Bone marrow (tissue), 2 donors: ENCODE measurements at regions not wholly inside any gene's neighbourhood (a gene's known extent, or its start where the extent isn't known, plus 50 kb on each side); places are given as distances from the start of the nearest gene placed in this dataset.

Experiments used
- DNase-seq, 2 donors: peaks; one replicate each; lab custom pipeline; 2025; lab: John Stamatoyannopoulos, UW

DNA sequence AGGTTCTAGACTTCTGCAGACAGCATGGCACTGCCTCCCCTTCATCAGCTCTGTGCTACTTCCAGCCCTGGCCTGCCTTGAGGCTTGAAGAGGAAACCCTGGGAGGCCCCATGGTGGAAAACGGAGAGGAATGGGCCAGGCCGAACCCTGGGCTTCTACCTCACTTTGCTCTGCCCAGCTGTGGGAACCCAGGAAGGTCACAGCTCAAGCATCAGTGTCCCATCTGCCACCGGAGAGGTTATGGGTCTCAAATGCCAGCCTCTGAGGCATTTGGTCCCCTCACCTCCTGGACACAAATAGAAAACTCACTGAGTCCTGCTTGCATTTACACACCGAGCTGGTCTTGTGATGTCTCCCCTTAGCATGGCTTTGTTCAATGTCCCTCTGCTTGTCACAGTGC, 80.1 kb upstream of the ALDH1B1 start:
- no peak for DNase-seq

GRCh38 chr9:38311382-38312270, 80.9 kb upstream of the ALDH1B1 start:
- no peak for DNase-seq

DNA sequence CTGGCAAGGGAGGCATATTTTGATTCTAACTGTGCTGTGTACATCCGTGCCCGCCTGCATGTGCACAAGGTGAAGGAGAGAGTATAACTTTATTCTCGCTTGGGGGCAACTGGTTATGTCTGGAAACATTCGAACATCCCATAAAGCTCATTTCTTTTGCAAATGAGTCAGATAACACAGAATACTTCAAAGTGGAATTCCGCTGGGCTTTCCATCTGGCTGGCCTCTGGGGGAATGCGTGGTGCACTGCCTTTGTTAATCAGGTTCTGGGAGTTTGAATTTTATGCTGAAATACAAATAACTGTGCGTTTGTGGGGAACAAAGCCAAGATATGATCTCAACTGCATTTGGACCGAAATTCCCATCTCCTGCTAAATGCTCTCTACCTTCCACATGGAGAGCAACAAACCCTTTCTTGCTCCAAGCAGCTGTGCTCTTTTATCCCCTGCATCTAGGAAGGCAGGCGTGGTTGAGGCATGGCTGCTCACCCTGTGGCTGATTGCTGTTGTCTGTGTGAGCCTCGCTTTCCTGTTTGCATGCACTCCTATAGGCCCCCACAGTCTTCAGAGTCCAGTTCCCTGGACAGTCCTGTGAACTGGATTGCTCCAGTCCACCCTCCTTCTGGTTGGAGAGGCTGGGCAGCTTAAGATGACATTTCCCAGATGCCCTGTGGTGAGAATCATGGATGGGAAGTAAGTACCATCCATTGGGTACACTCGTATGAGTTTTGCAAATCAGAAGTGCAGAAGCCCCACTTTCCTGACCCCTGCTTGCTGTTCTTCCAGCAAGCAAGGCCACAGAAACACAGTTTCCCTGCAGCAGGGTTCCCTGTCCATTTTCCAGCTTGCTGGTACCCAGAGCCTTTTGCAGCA, 82.9 kb upstream of the ALDH1B1 start:
- no peak for DNase-seq

GRCh38 chr9:38308136-38308535, 84.4 kb upstream of the ALDH1B1 start:
- no peak for DNase-seq

DNA sequence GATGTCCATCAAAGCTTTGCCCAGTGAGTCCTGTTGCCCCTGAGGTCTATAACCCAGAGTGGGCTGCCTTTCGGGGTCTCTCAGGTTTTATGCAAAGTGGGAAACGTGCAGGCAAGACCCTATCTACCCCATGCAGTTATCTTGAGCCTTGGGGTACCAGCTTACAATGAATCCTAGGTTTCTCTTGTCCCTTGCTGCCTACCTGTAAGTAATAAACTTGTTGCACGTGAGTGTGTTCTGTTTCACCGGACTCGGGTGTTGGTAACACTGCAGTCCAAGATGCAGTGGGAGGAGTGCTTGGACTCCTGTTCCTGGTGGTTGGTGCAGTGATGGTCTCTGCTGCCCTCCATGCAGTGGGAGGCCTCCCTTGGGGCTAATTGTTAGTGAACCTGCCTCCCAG, 85.6 kb upstream of the ALDH1B1 start:
- no peak for DNase-seq

- DNase-seq, result no peak
Measured at GRCh38 chr9:38305582-38305981, 86.9 kb upstream of the ALDH1B1 start.

GRCh38 chr9:38301376-38302106, 91.0 kb upstream of the ALDH1B1 start:
- no peak for DNase-seq

DNA sequence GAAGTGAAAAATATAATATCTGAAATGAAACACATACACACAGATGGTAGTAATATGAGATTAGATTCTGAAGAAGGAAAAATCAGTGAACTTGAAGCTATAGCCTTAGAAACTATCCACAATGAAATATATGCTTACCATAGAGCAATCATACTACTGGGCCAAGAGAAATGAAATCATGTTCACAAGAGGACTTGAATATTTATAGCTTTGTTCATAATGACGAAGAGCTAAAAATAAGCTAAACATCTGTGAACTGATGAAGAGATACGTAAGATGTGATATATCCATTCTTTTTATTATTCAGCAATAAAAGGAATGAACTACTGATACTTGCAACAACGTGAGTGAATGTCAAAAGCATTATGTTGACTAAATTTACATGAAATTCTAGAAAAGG, 92.6 kb upstream of the ALDH1B1 start:
- DNase-seq, result no peak

DNA sequence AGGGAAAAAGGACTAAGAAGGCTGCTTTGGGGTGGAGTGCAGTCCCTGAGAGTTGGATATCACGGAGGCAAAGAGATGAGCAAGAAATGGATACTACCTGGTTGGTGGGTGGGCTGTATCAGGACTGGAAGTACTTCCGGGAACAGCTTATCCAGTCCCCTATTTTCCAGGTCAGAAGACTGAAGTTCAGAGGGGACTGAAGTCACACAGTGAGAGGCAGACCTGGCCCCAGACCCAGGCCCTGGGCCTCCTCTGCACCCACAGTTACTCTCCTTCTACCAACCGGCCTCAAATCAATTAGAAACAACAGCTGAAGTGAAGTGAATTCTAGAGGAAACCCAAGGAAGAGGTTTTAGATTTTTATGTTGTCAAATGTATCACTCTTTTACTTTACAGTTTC, 93.6 kb upstream of the ALDH1B1 start:
- DNase-seq, result no peak

GRCh38 chr9:38298503-38298902, 94.0 kb upstream of the ALDH1B1 start:
- no peak for DNase-seq

DNA sequence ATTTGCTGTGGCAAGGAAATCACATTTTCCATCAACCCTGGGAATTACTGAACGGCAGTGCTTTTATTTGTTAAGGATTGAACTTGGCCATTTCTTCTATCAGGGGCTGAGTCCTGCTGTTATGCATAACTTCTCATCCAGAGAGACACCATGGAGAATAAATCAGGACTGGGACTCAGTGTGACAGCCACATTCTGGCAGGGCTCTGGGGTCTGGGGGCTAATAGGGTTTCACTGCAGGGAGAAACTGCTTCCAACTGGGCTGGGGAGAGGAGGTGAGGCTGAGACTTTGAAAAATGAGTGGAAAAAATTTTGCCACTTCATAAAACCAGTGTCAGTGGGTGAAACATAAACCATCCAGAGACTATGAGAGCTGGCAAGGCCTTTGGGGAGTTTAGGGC, 95.7 kb upstream of the ALDH1B1 start:
- DNase-seq, result no peak

GRCh38 chr9:38295764-38296163, 96.7 kb upstream of the ALDH1B1 start:
- no peak for DNase-seq

GRCh38 chr9:38294220-38294960, 98.1 kb upstream of the ALDH1B1 start:
- no peak for DNase-seq

DNA sequence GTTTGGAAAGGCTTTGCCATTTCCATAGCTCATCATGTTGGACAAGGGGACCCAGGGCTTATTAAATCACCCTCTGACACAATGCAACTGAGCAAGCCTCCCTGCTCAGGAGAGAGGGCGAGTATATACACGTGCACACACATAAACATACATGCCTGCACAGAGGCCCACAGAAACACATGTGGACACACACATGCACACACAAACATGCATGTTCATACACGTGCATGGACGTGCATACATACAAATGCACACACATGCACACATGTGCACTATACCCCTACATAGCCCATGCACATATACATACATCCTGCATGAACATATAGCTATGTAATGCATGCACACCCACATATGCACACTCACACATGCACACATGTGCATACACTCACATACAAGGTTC, 99.5 kb upstream of the ALDH1B1 start:
- DNase-seq, result no peak

DNA sequence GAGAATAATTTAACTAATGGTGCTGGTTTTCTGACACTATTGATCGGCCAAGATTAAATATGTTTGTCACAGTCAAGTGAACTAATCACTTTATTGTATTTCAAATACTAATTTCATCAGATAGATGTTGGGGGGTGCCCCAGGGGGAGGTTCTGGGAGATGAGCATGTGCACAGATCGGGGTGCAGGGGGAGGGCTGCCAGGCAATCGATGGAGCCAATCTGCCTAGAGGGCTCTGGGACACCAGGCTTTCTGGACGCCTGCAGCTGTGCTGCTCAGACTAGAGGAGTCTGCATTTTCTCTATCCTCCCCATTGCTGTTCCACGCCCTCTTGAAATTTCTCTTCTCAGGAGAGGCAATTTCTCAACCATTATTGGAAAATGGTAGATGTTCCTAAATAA, 100.0 kb upstream of the ALDH1B1 start:
- no peak for DNase-seq

GRCh38 chr9:38289866-38290245, 102.6 kb upstream of the ALDH1B1 start:
- no peak for DNase-seq

GRCh38 chr9:38289236-38289865, 103.2 kb upstream of the ALDH1B1 start:
- no peak for DNase-seq

DNA sequence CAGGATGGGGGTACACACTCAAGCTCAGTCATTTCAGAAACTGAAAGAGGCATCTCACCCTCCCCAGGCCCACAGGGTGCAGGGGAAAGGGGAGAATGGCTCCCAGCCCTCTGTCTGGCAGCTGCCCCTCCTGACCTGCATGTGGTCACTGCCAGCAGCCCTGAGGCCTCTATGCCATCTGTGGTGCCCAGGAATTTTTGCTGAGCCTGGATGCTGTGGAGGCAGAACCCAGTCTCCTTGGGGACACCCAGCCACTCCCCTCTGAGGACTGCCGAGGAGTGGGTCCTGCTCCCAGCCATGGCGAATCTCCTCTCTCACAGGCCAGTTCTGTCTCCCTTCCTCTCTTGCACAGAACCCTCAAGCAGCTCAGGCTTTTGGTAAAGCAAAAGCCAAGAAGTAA, 104.0 kb upstream of the ALDH1B1 start:
- no peak for DNase-seq

DNA sequence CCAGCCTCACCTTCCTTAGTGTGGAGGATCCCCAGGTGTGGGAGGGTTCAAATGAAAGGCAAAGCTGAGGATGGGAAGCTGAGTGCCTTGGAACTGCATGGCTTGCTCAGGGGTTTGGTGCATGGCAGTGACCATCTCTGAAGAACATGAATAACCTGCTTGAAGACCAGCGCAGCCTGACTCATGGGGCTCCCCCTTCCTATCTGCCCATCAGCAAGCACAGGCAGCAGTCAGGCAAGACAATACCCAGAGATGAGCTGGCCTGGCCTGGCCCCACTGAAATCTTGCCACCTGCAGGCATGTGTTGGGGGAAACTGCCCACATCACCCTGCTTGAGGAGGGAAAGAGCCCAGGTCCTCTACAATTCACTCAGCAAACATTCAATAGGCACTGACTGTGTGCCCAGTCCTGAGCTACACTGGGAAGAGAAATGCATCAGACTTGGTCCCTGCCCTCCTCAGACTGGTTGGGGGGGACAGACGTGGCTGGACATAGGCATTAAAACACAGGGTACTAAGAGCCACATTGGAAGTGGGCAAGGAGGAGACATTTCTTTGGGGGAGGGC, 105.0 kb upstream of the ALDH1B1 start:
- DNase-seq, result no peak

DNA sequence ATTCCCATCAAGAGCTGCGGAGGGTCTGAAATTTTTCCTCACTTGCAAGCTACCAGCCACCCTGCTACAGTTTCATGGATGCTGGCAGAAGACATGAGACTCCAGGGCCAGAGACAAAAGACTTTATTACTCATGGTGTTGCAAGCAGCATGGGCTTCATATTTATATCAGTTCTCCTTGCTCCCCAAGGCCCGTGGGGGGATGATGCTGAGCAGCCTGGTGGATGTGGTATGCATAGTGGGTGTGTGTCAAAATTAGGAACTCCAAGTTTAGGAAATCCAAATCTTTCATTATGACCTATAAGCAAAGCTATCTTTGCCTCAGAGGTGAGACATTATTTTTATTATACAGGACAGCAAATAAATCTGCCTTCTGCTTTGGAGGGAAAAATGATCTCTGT, 105.7 kb upstream of the ALDH1B1 start:
- no peak for DNase-seq

DNA sequence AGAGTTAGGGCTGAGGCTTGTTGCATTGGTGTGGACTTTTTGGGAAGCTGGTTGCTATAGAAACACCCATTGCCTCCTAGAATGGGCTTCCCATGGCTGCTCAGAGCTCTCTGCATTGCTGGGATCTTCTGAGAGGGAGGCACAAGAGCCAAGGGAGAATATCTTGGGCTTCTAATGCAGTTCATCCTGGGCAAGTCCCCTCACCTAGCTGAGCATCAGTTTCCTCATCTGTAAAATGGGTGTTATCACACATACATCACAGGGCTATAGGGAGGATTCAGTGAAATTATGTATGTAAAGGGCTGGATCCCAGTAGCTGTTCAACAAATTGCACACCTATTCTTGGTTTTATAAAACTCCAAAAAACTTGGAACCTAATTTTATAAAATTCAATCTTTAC, 106.1 kb upstream of the ALDH1B1 start:
- no peak for DNase-seq
